ENCODE measurements at regions not wholly inside any gene's neighbourhood (a gene's known extent, or its start where the extent isn't known, plus 50 kb on each side); places are given as distances from the start of the nearest gene placed in this dataset.
"Not testable (repeated sequence)": the region's sequence is repeated elsewhere in the genome, so short reads cannot be mapped to it uniquely, and the experiment has no call there.

DNA sequence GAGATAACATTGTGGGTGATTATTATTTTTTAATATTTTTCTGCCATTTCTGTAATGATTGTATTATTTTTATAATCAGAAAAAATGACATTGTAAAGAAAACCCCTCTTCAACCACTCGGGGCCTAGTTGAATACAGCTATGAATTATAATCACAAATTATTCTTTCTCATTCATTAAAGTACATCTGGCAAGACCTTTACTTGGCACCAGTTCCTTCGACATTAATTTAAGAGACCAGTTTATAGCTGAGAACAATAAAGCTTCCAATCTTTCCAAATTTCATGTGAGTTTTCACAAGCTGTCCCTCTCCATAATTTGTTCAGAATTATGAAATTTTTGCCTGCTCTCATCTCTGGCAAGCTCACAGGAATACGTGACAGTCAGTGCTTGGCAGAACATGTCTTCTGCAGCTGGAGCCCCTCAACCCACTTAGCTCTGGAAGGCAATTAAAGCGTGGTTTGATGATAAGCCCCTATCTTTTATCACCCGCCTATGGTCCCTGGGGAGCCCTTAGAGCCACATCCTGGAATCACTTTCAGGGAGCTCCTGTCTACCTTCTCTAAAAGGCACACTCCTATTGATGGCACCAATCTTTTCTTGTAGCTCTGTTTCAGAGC, 201.8 kb upstream of the PRNP start:
- Mint-ChIP-seq H3K4me1 (no peaks in the 10 kb centered on the region), H3K27me3 (peaks cover 10% of the 10 kb centered on the region), H3K36me3 (no peaks in the 10 kb centered on the region), H3K9me3 (no peaks in the 10 kb centered on the region), H3K27ac (no peak overlapping the region), H3K4me3 (no peak overlapping the region)

GRCh38 chr20:4483961-4484360, 202.3 kb upstream of the PRNP start:
- H3K4me1 Mint-ChIP-seq = no peaks in the 10 kb centered on the region
- H3K36me3 Mint-ChIP-seq = no peaks in the 10 kb centered on the region
- no peak overlapping the region for H3K4me3 Mint-ChIP-seq
- H3K27me3 Mint-ChIP-seq = peaks cover 10% of the 10 kb centered on the region
- H3K9me3 Mint-ChIP-seq = no peaks in the 10 kb centered on the region
- no peak overlapping the region for H3K27ac Mint-ChIP-seq

DNA sequence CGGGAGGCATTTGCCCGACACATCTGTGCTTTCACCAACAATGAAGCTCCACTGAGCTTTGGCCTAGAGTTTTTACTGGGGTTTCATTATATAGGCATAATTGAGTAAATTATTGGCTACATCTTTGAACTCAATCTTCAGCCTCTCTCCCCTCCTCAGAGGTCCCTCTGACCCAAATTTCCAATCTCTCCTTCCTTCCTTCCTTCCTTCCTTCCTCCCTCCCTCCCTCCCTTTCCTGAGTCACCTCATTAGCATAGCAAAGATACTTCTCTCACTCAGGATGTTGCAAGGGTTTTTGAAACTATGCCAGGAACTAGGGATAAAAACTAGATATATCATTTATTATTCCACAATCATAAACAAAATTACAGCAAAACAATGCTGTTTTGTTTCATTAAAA, 202.8 kb upstream of the PRNP start:
- Mint-ChIP-seq H3K4me1 (no peaks in the 10 kb centered on the region), H3K4me3 (no peak overlapping the region), H3K36me3 (no peaks in the 10 kb centered on the region), H3K27me3 (peaks cover 8% of the 10 kb centered on the region), H3K27ac (no peak overlapping the region), H3K9me3 (no peaks in the 10 kb centered on the region)

DNA sequence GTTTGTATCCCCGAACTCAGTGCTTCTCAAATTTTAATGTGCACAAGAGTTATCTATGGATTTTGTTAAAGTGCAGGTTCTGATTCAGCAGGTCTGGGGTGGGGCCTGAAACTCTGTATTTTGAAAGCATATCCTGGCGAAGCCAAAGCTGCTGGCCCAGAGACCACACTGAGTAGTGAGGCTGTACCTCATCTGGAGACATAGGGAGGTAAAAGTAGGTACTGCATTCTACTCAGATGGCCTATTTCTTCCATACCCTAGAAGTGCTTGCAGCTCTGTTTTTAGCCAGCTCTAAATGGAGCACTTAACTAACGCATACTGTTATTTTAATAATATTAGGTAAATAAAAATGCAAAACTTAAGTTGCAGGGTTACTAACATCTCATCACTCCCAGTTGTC, 206.2 kb upstream of the PRNP start:
- no peaks in the 10 kb centered on the region for H3K36me3 Mint-ChIP-seq
- H3K9me3 Mint-ChIP-seq = no peaks in the 10 kb centered on the region
- H3K27ac Mint-ChIP-seq = no peak overlapping the region
- H3K27me3 Mint-ChIP-seq = peaks cover 15% of the 10 kb centered on the region
- H3K4me3 Mint-ChIP-seq = no peak overlapping the region
- no peaks in the 10 kb centered on the region for H3K4me1 Mint-ChIP-seq

DNA sequence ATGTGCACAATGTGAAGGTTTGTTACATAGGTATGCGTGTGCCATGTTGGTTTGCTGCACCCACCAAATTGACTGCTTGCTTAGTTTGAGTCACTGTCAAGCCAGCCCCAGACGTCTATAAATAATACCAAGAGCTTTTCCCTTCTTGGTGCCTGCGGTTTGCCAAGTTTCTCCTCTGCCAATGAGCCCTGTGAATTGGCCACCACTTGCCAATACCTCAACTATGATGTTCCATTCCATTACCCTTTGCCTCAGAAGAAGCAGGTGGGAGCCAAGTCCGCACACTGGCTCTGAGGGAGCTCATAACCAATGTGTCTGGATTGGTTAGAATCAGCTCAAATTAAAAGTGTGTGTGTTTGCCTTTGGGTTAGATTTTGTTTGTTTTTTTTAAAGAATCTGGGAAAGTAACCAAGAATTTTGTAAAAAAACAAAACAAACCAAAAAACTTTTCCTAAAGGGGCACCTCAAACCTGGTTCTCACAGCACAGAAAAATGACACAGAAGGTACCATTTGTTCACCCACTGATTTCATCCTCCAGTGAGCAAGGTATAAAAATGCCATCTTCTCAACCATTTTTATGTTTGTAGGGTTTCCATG, 209.3 kb upstream of the PRNP start:
- Mint-ChIP-seq H3K27ac (no peak overlapping the region), H3K4me1 (no peaks in the 10 kb centered on the region), H3K9me3 (no peaks in the 10 kb centered on the region), H3K36me3 (no peaks in the 10 kb centered on the region), H3K27me3 (peaks cover 17% of the 10 kb centered on the region), H3K4me3 (no peak overlapping the region)

- Mint-ChIP-seq H3K4me3 (no peak overlapping the region), H3K9me3 (no peaks in the 10 kb centered on the region), H3K27ac (no peak overlapping the region), H3K27me3 (peaks cover 15% of the 10 kb centered on the region), H3K36me3 (no peaks in the 10 kb centered on the region), H3K4me1 (no peaks in the 10 kb centered on the region)
Observed at GRCh38 chr20:4472906-4473305, 213.3 kb upstream of the PRNP start.

DNA sequence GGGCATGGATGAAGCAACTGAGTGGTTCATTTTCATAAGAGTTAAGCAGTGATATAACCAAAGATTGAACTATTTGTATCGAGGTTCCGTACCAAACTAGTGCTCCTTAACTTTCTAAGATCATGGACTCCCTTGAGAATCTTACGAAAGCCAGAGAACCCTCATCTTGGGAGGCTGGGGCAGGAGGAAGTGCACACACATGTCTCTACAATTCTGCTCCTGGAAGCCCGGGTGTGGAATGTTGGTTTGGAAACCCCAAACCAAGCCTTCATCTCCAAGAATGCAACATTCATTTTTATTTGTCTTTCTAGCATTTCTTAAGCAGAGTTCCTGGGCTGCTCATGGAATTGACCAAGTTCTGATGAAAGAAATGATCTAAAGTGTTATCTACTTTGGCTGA, 215.0 kb upstream of the PRNP start:
- H3K4me3 Mint-ChIP-seq = no peak overlapping the region
- H3K27me3 Mint-ChIP-seq = peaks cover 17% of the 10 kb centered on the region
- H3K27ac Mint-ChIP-seq = no peak overlapping the region
- H3K36me3 Mint-ChIP-seq = no peaks in the 10 kb centered on the region
- no peaks in the 10 kb centered on the region for H3K9me3 Mint-ChIP-seq
- H3K4me1 Mint-ChIP-seq = no peaks in the 10 kb centered on the region

DNA sequence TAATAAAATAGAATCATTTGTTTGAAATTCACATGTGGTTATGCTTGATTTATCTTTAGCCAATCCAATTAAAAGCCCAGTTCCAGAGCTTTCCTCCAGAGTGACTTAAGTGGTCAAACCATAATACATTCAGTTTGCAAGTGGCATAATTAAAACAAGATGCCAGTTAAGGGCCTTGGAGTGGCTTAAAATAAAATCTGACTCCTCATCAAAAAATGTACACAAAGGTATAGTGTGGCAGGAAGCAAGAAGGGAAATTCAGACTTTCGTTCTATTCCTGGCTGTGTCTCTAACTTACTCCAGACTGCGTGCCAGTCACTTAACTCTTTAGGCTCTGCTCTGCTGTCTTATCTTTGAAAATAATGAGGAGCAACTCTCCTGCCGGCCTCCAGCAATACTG, 215.9 kb upstream of the PRNP start:
- Mint-ChIP-seq H3K4me1 (no peaks in the 10 kb centered on the region), H3K27ac (no peak overlapping the region), H3K36me3 (no peaks in the 10 kb centered on the region), H3K27me3 (peaks cover 11% of the 10 kb centered on the region), H3K4me3 (no peak overlapping the region), H3K9me3 (no peaks in the 10 kb centered on the region)

- H3K4me3 Mint-ChIP-seq = no peak overlapping the region
- no peaks in the 10 kb centered on the region for H3K4me1 Mint-ChIP-seq
- H3K27ac Mint-ChIP-seq = no peak overlapping the region
- H3K36me3 Mint-ChIP-seq = no peaks in the 10 kb centered on the region
- no peaks in the 10 kb centered on the region for H3K9me3 Mint-ChIP-seq
- peaks cover 11% of the 10 kb centered on the region for H3K27me3 Mint-ChIP-seq
Observed at GRCh38 chr20:4469910-4470309, 216.3 kb upstream of the PRNP start.

DNA sequence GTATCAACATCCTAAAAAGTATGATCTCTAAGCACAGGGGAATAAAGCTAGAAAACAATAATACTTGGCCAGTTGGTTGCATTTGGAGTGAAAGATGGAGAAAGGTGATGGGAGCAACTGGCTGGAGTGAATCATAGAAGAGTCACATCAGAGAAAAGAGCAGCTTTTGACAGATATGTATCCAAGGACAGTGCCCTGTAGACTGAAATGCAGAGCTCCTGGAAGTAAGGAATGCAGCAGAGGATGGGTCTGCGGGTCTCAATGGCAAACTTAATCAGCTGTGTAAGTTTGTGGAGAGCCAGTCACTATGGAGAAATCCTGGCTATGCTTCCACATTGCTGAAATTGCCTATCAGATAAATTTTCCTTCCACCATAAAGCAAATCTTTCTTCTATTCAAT, 218.1 kb upstream of the PRNP start:
- Mint-ChIP-seq H3K9me3 (no peaks in the 10 kb centered on the region), H3K4me3 (no peak overlapping the region)

GRCh38 chr20:4465855-4466545, 216.9 kb upstream of the ADRA1D start:
- H3K4me3 Mint-ChIP-seq = no peak overlapping the region
- no peak overlapping the region for H3K27ac Mint-ChIP-seq
- H3K4me1 Mint-ChIP-seq = no peaks in the 10 kb centered on the region
- H3K27me3 Mint-ChIP-seq = peaks cover 11% of the 10 kb centered on the region
- H3K36me3 Mint-ChIP-seq = no peaks in the 10 kb centered on the region
- H3K9me3 Mint-ChIP-seq = no peaks in the 10 kb centered on the region

More for the DNA sequence above, 218.1 kb upstream of the PRNP start:
- Mint-ChIP-seq H3K27ac (no peak overlapping the region), H3K36me3 (no peaks in the 10 kb centered on the region), H3K27me3 (peaks cover 7% of the 10 kb centered on the region), H3K4me1 (no peaks in the 10 kb centered on the region)

DNA sequence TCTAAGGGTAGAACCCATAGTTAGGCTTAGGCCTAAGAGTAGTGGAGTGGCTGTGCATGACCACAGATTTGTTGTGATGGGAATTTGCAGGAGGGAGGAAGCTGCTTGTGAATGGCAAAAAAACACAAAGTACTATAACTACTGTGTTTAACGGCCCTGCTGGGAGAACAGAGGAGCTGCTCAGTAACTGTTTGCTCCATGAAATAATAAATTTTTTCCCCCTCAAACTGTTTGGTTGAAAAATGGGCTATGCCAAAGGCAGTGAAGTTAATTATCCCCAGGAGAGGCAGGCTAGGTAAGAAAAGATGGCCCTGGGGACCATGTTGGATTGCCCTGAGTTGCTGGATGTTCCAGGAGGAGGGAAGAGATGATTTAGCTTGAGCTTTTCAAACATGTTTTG, 216.1 kb upstream of the ADRA1D start:
- Mint-ChIP-seq H3K27ac (no peak overlapping the region), H3K9me3 (no peaks in the 10 kb centered on the region), H3K4me1 (no peaks in the 10 kb centered on the region), H3K36me3 (no peaks in the 10 kb centered on the region), H3K27me3 (peaks cover 13% of the 10 kb centered on the region), H3K4me3 (no peak overlapping the region)

GRCh38 chr20:4462801-4463200, 213.7 kb upstream of the ADRA1D start:
- not testable (repeated sequence) for H3K4me1 Mint-ChIP-seq, H3K9me3 Mint-ChIP-seq, H3K4me3 Mint-ChIP-seq, H3K27me3 Mint-ChIP-seq, H3K36me3 Mint-ChIP-seq, H3K27ac Mint-ChIP-seq

- no peak overlapping the region for H3K27ac Mint-ChIP-seq
- H3K4me3 Mint-ChIP-seq = no peak overlapping the region
- H3K27me3 Mint-ChIP-seq = peaks cover 8% of the 10 kb centered on the region
- no peaks in the 10 kb centered on the region for H3K9me3 Mint-ChIP-seq
- H3K36me3 Mint-ChIP-seq = no peaks in the 10 kb centered on the region
- no peaks in the 10 kb centered on the region for H3K4me1 Mint-ChIP-seq
Observed at GRCh38 chr20:4459081-4459480, 210.0 kb upstream of the ADRA1D start.

DNA sequence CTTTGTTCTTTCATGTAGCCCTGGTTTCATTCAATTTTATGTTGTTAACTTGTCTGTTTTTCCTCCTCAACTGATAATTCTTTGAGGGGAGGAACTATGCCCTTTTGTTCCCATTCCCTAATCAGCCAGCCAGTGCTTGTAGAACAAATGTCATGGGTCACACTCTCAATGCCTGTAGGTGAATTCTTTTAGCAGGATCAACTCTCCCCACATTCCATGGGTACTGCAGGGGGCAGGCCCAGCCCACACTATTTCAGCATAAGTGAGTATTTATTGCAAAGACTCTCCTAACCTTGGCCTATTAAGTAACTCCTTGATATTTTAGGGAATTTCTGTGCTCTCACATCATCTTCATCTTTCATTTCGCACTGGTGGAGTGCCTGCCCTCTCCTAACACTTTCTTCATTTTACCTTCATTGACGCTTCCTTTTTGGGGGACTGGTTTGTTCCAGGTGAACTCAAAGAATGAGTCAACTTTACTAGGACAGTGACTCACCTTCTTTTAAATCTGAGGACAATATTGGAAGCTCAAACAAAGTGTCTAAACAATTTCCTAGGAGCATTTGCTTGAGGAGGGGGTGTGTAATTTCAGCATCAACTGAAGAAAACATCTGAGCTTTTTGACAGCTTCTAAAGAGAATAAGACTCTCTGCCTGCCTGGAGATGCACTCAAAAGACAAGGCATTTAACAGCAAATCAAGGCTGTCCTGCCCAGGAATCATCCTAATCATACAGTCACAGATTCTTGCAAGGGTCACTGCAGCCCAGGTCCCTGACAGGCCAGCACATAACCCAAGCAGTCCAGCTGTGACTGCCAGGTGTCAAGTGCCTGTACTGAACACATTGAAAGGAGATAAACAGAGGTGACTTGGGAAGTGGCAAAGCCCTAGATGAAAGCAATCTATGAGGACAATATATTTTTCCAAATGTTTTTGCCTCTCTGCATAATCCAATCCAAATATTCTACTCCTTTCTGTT, 208.8 kb upstream of the ADRA1D start:
- no peaks in the 10 kb centered on the region for H3K9me3 Mint-ChIP-seq
- no peak overlapping the region for H3K4me3 Mint-ChIP-seq
- H3K27me3 Mint-ChIP-seq = peaks cover 7% of the 10 kb centered on the region
- no peaks in the 10 kb centered on the region for H3K36me3 Mint-ChIP-seq
- H3K27ac Mint-ChIP-seq = no peak overlapping the region
- H3K4me1 Mint-ChIP-seq = no peaks in the 10 kb centered on the region

DNA sequence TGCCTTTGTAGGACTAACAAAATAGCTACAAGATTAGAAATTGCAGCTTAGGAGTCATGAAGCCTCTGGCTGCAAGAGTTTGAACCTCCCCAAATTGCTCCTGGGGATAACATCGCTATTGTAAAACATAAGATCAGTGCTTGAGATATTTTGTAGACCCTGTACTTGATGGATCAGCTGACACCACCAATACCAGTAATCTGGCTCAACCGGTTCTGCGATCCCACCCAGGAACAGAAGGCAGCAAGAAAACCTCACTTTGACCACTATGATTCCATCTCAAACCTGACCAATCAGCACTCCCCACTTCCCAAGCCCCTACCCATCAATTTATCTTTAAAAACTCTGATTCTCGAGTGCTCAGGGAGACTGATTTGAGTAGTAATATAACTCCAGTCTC, 206.9 kb upstream of the ADRA1D start:
- no peak overlapping the region for H3K4me3 Mint-ChIP-seq
- H3K4me1 Mint-ChIP-seq = no peaks in the 10 kb centered on the region
- H3K27ac Mint-ChIP-seq = no peak overlapping the region
- peaks cover 2% of the 10 kb centered on the region for H3K27me3 Mint-ChIP-seq
- no peaks in the 10 kb centered on the region for H3K36me3 Mint-ChIP-seq
- H3K9me3 Mint-ChIP-seq = no peaks in the 10 kb centered on the region
